ENCODE measurements at regions not wholly inside any gene's neighbourhood (a gene's known extent, or its start where the extent isn't known, plus 50 kb on each side); places are given as distances from the start of the nearest gene placed in this dataset.

GRCh38 chr16:82488460-82488859, 138.3 kb upstream of the CDH13 start:
- no peak for DNase-seq

- no peak for DNase-seq
Observed at GRCh38 chr16:82481455-82481854, 145.3 kb upstream of the CDH13 start.

- DNase-seq: no peak
Observed at GRCh38 chr16:82476786-82477185, 150.0 kb upstream of the CDH13 start.

- no peak for DNase-seq
Observed at GRCh38 chr16:82470620-82471152, 156.1 kb upstream of the CDH13 start.

- DNase-seq: no peak
Observed at GRCh38 chr16:82470016-82470415, 156.8 kb upstream of the CDH13 start.

GRCh38 chr16:82464187-82464586, 162.6 kb upstream of the CDH13 start:
- no peak for DNase-seq

GRCh38 chr16:82460766-82461165, 166.0 kb upstream of the CDH13 start:
- no peak for DNase-seq

GRCh38 chr16:82459580-82460256, 167.1 kb upstream of the CDH13 start:
- no peak for DNase-seq

- DNase-seq: peak in 1 of 2 experiments; percentile 9
Observed at GRCh38 chr16:82456683-82457082, 170.1 kb upstream of the CDH13 start.

GRCh38 chr16:82454566-82454965, 172.2 kb upstream of the CDH13 start:
- DNase-seq: no peak

GRCh38 chr16:82454152-82454551, 172.6 kb upstream of the CDH13 start:
- DNase-seq: no peak

GRCh38 chr16:82452004-82452756, 174.6 kb upstream of the CDH13 start:
- no peak for DNase-seq

- no peak for DNase-seq
Observed at GRCh38 chr16:82451449-82451848, 175.3 kb upstream of the CDH13 start.

GRCh38 chr16:82440336-82440735, 186.4 kb upstream of the CDH13 start:
- no peak for DNase-seq

- no peak for DNase-seq
Observed at GRCh38 chr16:82439678-82440293, 187.0 kb upstream of the CDH13 start.

GRCh38 chr16:82433042-82433441, 193.7 kb upstream of the CDH13 start:
- no peak for DNase-seq

- DNase-seq: no peak
Observed at GRCh38 chr16:82432261-82432660, 194.5 kb upstream of the CDH13 start.

GRCh38 chr16:82425661-82426060, 201.1 kb upstream of the CDH13 start:
- no peak for DNase-seq

GRCh38 chr16:82421851-82422250, 204.9 kb upstream of the CDH13 start:
- DNase-seq: no peak

GRCh38 chr16:82419332-82419731, 207.4 kb upstream of the CDH13 start:
- no peak for DNase-seq

- DNase-seq: no peak
Observed at GRCh38 chr16:82414476-82414875, 212.3 kb upstream of the CDH13 start.

GRCh38 chr16:82412770-82413169, 214.0 kb upstream of the CDH13 start:
- DNase-seq: no peak

- DNase-seq: no peak
Observed at GRCh38 chr16:82405736-82406135, 221.0 kb upstream of the CDH13 start.

Data from stimulated activated CD4-positive, alpha-beta T cell treated with anti-CD3 and anti-CD28 coated beads, Interleukin-4, amount 100 ng/mL, for 4 hours (primary cell).